ENCODE measurements at regions not wholly inside any gene's neighbourhood (a gene's known extent, or its start where the extent isn't known, plus 50 kb on each side); places are given as distances from the start of the nearest gene placed in this dataset.

- peak; percentile 89 for DNase-seq
Observed at GRCh38 chr2:206212673-206213513, 53.2 kb downstream of the EEF1B2 start.

GRCh38 chr2:206213514-206213845, 53.8 kb downstream of the EEF1B2 start:
- no peak for DNase-seq

DNA sequence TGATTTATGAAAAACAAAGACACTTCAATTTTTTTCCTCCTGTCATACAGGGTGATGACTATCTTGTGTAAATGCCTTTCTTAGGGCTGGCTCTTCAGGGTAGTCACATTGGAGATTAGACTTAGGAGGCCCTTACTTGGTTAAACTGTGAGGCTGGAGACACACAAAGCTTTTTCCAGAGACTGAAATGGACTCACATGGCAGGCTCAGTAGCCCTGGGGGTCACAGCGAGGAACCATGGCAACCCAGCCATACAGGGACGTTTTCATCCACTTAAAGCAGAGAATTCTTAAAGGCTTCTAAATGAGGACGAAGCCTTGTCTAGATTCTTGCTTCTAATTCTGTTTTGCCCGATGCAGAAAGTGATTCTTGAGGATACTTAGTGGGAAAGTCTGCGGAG, 57.3 kb upstream of the ZDBF2 start:
- peak; percentile 16 for DNase-seq

- peak; percentile 68 for DNase-seq
Observed at GRCh38 chr2:206217743-206218142, 56.7 kb upstream of the ZDBF2 start.

DNA sequence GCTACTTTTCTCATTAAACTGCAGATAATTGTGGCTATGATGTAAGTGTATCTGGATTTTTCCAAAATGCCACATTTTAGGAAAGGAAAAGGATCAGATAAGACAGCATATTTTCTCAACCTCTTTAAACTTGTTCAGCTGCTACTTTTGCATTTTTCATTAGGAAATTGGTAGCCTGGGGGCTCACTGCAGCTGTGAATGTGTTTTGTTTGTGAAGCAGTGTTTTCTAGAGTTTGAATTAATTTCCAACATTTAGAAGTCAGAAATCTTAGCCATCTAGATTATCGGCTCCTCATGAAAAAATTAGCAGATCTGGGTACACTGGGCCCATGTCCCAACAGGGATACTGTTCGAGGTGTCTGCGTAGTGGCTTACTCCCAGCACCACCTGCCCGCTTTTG, 56.3 kb upstream of the ZDBF2 start:
- DNase-seq: peak; percentile 40

DNA sequence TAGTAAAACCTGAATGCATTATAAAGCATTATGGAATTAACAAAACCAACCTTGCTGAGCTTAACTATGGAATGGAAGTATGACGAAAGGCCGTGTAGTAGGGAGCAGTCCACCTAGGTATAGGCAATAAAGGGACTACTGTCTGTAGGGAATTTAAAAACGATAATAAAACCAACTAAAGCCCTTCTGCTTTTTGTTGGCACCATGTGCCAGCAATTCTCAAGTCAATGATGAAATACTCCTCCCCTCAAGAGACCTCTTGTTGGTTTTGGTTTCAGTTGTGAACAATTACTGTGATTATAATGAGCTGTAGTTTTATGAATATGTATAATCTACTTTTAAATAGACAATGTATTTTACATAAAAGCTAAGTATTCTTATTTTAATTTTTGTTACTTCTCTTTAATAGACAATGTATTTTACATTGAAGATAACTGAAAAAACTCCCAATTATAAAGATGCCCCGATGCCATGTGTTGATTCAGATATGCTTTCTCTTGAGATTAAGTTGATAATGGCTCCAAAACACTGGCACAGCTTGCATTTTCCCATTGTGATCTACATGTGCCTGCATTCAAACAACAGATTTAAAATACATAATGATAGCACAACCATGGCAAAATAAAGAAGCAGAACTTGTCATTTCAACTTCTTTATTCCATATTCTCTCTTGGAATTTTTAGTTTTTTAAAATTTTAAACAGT, 55.5 kb upstream of the ZDBF2 start:
- peak; percentile 75 for DNase-seq

- no peak for DNase-seq
Observed at GRCh38 chr2:206219957-206220356, 54.5 kb upstream of the ZDBF2 start.

DNA sequence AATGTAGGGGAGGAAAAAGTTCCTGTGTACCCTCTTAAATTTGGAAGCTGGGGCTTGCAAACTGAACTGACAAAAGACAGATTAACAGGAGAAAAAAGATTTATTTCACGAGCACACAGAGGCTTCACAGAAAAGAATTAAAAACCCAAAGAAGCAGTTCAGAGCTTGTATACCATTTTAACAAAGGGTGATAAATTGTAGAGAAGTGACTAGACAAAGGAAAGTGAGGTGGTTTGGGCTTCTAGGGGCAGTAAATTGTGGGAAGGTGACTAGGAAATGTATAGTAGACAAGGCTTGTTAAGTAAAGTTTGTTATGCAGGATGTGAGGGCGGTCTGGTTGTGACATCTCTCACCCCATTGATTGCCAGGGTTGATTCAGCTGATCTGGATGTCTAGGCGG, 53.5 kb upstream of the ZDBF2 start:
- DNase-seq: no peak

All from NCI-H69 (cell line).